CD4-positive, alpha-beta T cell (primary cell): ENCODE measurements at regions not wholly inside any gene's neighbourhood (a gene's known extent, or its start where the extent isn't known, plus 50 kb on each side); places are given as distances from the start of the nearest gene placed in this dataset.

Source experiments
- ATAC-seq: fragments of 200-7000 bp; cut with Tn5 transposase; one replicate; pipeline ENCODE4 v1.10.0; 2022; ENCODE audit warnings: mild to moderate bottlenecking; ENCODE audit not compliant: poor library complexity
- CTCF ChIA-PET: fragments of 350-600 bp; sonication (Branson Sonifier 250); formaldehyde crosslinking; loops from one replicate; lab custom pipeline; 2021; ENCODE audit warnings: antibody characterized with exemption, inconsistent platforms; lab: Charles Lee
- POLR2A ChIA-PET: fragments of 350-600 bp; sonication (Branson Sonifier 250); formaldehyde crosslinking; loops from one replicate; lab custom pipeline; 2021; ENCODE audit warnings: antibody characterized with exemption, inconsistent platforms; lab: Charles Lee
- DNase-seq, 14 experiments: peaks; one replicate each; pipeline ENCODE4 v3.0.0-alpha.2; 2013 to 2020; ENCODE audit warnings: mixed read lengths in 2 of 14
- H3K27ac ChIP-seq, 2 donors: one replicate each; pipeline versions ENCODE4 v1.5.1 to v1.7.0; 2013; ENCODE audit warnings: low read length in 2 of 2, low read depth in 1 of 2, mild to moderate bottlenecking in 1 of 2
- H3K27me3 ChIP-seq, 2 experiments: 1 replicate in 1 of 2; 2 replicates in 1 of 2; pipeline versions ENCODE4 v1.6.1 to v1.7.0; 2013; ENCODE audit warnings: low read length in 2 of 2, control low read depth in 1 of 2, mild to moderate bottlenecking in 1 of 2, moderate library complexity in 1 of 2; ENCODE audit not compliant: insufficient read depth in 2 of 2, control insufficient read depth in 1 of 2
- H3K36me3 ChIP-seq: one replicate; pipeline ENCODE4 v1.6.1; 2013; ENCODE audit warnings: low read length, control low read depth; ENCODE audit not compliant: insufficient read depth
- H3K4me1 ChIP-seq: one replicate; pipeline ENCODE4 v1.6.1; 2013; ENCODE audit warnings: low read length, control low read depth; ENCODE audit not compliant: insufficient read depth
- H3K4me3 ChIP-seq: one replicate; pipeline ENCODE4 v1.5.1; 2013; ENCODE audit warnings: mild to moderate bottlenecking, low read length, moderate library complexity
- H3K9me3 ChIP-seq, 2 experiments: 1 replicate in 1 of 2; 2 replicates in 1 of 2; pipeline versions ENCODE4 v1.6.1 to v1.7.0; 2013; ENCODE audit warnings: low read length in 2 of 2, mild to moderate bottlenecking in 2 of 2, control low read depth in 1 of 2, moderate library complexity in 1 of 2; ENCODE audit not compliant: control insufficient read depth in 1 of 2, insufficient read depth in 1 of 2
- H3K27ac Mint-ChIP-seq: one replicate; pipeline ENCODE4 v1.8.0; 2020; ENCODE audit warnings: mixed read lengths
- H3K27me3 Mint-ChIP-seq: one replicate; pipeline ENCODE4 v1.8.0; 2021; ENCODE audit warnings: mixed read lengths
- H3K36me3 Mint-ChIP-seq: one replicate; pipeline ENCODE4 v1.8.0; 2021; ENCODE audit warnings: low read depth, mixed read lengths
- H3K4me1 Mint-ChIP-seq: one replicate; pipeline ENCODE4 v1.8.0; 2021; ENCODE audit warnings: low read depth, mixed read lengths
- H3K4me3 Mint-ChIP-seq: one replicate; pipeline ENCODE4 v1.8.0; 2020; ENCODE audit warnings: mild to moderate bottlenecking, mixed read lengths
- H3K9me3 Mint-ChIP-seq: one replicate; pipeline ENCODE4 v1.8.0; 2020; ENCODE audit warnings: mixed read lengths
- CTCF ChIP-seq: fragments of 200-600 bp; IDR thresholded peaks from one replicate; pipeline ENCODE4 v1.8.0; 2022; ENCODE audit warnings: antibody characterized with exemption, mild to moderate bottlenecking
- intact Hi-C, 2 experiments: fragments of 100-400 bp; cut with DNase I in 1 of 2; cut with micrococcal nuclease in 1 of 2; formaldehyde crosslinking; loops; one replicate each; pipeline versions ENCODE4 v1.15.1 to v1.9.0; 2023 to 2025; cut with DNase I, micrococcal nuclease

GRCh38 chr13:99738626-99739025 is 232.9 kb downstream of the ZIC5 start:
- CTCF ChIA-PET = no interaction called here
- TF ChIP-seq CTCF = no peak
- POLR2A ChIA-PET = interaction anchor here (1.0 kb wide), 2 partner anchors 79 to 80 kb away, joined by 3 to 4 read pairs; no protein-coding TSS in a partner anchor

GRCh38 chr13:99737481-99738245 is 233.9 kb downstream of the ZIC5 start:
- no peak for TF ChIP-seq CTCF
- Mint-ChIP-seq H3K4me1 (peaks cover 6% of the 10 kb centered on the region), H3K36me3 (no peaks in the 10 kb centered on the region), H3K4me3 (no peak overlapping the region), H3K27ac (no peak overlapping the region), H3K27me3 (no peaks in the 10 kb centered on the region), H3K9me3 (no peaks in the 10 kb centered on the region)
- no peak for ATAC-seq
- no peaks in the 10 kb centered on the region for H3K9me3 ChIP-seq
- ChIA-PET CTCF (no interaction called here), POLR2A (no interaction called here)
- H3K27me3 ChIP-seq = no peaks in the 10 kb centered on the region
- DNase-seq = no peak
- no peak overlapping the region for H3K27ac ChIP-seq
- no peaks in the 10 kb centered on the region for H3K4me1 ChIP-seq
- no peak overlapping the region for H3K4me3 ChIP-seq
- intact Hi-C loops = no loop called here
- H3K36me3 ChIP-seq = no peaks in the 10 kb centered on the region

More at GRCh38 chr13:99738626-99739025, 232.9 kb downstream of the ZIC5 start:
- H3K27me3 Mint-ChIP-seq = no peaks in the 10 kb centered on the region
- H3K9me3 Mint-ChIP-seq = no peaks in the 10 kb centered on the region
- Histone ChIP-seq H3K4me1 (no peaks in the 10 kb centered on the region), H3K27ac (no peak overlapping the region), H3K4me3 (no peak overlapping the region), H3K36me3 (no peaks in the 10 kb centered on the region), H3K27me3 (no peaks in the 10 kb centered on the region), H3K9me3 (no peaks in the 10 kb centered on the region)
- no peak overlapping the region for H3K4me3 Mint-ChIP-seq
- DNase-seq = no peak
- H3K36me3 Mint-ChIP-seq = no peaks in the 10 kb centered on the region
- peaks cover 6% of the 10 kb centered on the region for H3K4me1 Mint-ChIP-seq
- no peak overlapping the region for H3K27ac Mint-ChIP-seq
- no peak for ATAC-seq
- intact Hi-C loops = no loop called here

GRCh38 chr13:99736541-99736940 is 235.0 kb downstream of the ZIC5 start:
- no peak overlapping the region for H3K4me3 Mint-ChIP-seq
- no peaks in the 10 kb centered on the region for H3K27me3 Mint-ChIP-seq
- no peaks in the 10 kb centered on the region for H3K36me3 Mint-ChIP-seq
- no peaks in the 10 kb centered on the region for H3K9me3 Mint-ChIP-seq
- Histone ChIP-seq H3K9me3 (no peaks in the 10 kb centered on the region), H3K27ac (no peak overlapping the region), H3K4me3 (no peak overlapping the region), H3K36me3 (no peaks in the 10 kb centered on the region), H3K4me1 (no peaks in the 10 kb centered on the region), H3K27me3 (no peaks in the 10 kb centered on the region)
- peaks cover 6% of the 10 kb centered on the region for H3K4me1 Mint-ChIP-seq
- ChIA-PET CTCF (no interaction called here), POLR2A (no interaction called here)
- DNase-seq (no peak), ATAC-seq (no peak)
- intact Hi-C loops = no loop called here
- no peak for TF ChIP-seq CTCF
- no peak overlapping the region for H3K27ac Mint-ChIP-seq
